Endothelial cell of umbilical vein (primary cell): ENCODE measurements at regions not wholly inside any gene's neighbourhood (a gene's known extent, or its start where the extent isn't known, plus 50 kb on each side); places are given as distances from the start of the nearest gene placed in this dataset.
A peak's percentile ranks its signal among the peaks of the same experiment; 100 is the strongest.

Experiments used
- BruUV-seq: library from RNA; stranded (reverse); fragments of 400-500 nt; replicated peaks from 2 replicates; lab custom pipeline; 2021; lab: Mats Ljungman, UMichigan
- CTCF ChIA-PET: fragments of 300-600, 350-600 bp; sonication (Branson Sonifier 250); formaldehyde crosslinking; loops from one replicate; lab custom pipeline; 2021; ENCODE audit warnings: antibody characterized with exemption, inconsistent platforms; lab: Charles Lee
- POLR2A ChIA-PET: fragments of 300-600, 350-600 bp; sonication (Branson Sonifier 250); formaldehyde crosslinking; loops from one replicate; lab custom pipeline; 2021; ENCODE audit warnings: antibody characterized with exemption, inconsistent platforms; lab: Charles Lee
- DNase-seq: peaks from one replicate; pipeline ENCODE4 v3.0.0-alpha.2; 2011; ENCODE audit warnings: low read depth, low spot score
- FAIRE-seq: peaks from 2 replicates; lab custom pipeline; 2011; peaks lifted over from hg19 to GRCh38; lab: Jason Lieb, UNC
- H2AFZ ChIP-seq: 2 replicates; pipeline ENCODE4 v1.6.0; 2012; ENCODE audit warnings: low read depth, low read length, control low read depth, inconsistent platforms
- H3K27ac ChIP-seq: 2 replicates; pipeline ENCODE4 v1.5.1; 2011; ENCODE audit warnings: low read depth, mild to moderate bottlenecking, control low read depth, low read length, moderate library complexity; ENCODE audit not compliant: insufficient read depth
- H3K27me3 ChIP-seq, 2 experiments: 2 replicates each; pipeline versions ENCODE4 v1.6.0 to v1.6.1; 2011; ENCODE audit warnings: low read length in 2 of 2, mixed read lengths in 1 of 2; ENCODE audit not compliant: control insufficient read depth in 2 of 2, insufficient read depth in 2 of 2
- H3K36me3 ChIP-seq, 2 experiments: 2 replicates in 1 of 2; 3 replicates in 1 of 2; pipeline ENCODE4 v1.5.1; 2011; ENCODE audit warnings: low read length in 2 of 2, mild to moderate bottlenecking in 1 of 2, moderate library complexity in 1 of 2; ENCODE audit not compliant: control insufficient read depth in 2 of 2, insufficient read depth in 2 of 2; ENCODE audit errors: extremely low read depth in 1 of 2
- H3K4me1 ChIP-seq: 3 replicates; pipeline ENCODE4 v1.5.1; 2011; ENCODE audit warnings: mild to moderate bottlenecking, low read length; ENCODE audit not compliant: control insufficient read depth, insufficient read depth; ENCODE audit errors: extremely low read depth
- H3K4me2 ChIP-seq: 2 replicates; pipeline ENCODE4 v1.6.1; 2011; ENCODE audit warnings: low read length, control low read depth, mixed read lengths; ENCODE audit not compliant: insufficient read depth
- H3K4me3 ChIP-seq, 3 experiments: fragments of 200-600 bp in 1 of 3; sonication (generic), shearing (Covaris generic) in 1 of 3; replicated peaks in 1 of 3; 2 replicates each; pipeline ENCODE4 v1.5.1; 2011 to 2016; ENCODE audit warnings: control low read depth in 3 of 3, low read length in 3 of 3, mild to moderate bottlenecking in 2 of 3, inconsistent platforms in 1 of 3, low read depth in 1 of 3, moderate library complexity in 1 of 3; ENCODE audit not compliant: insufficient read depth in 1 of 3
- H3K79me2 ChIP-seq: 2 replicates; pipeline ENCODE4 v1.6.0; 2012; ENCODE audit warnings: low read length, inconsistent platforms; ENCODE audit not compliant: control insufficient read depth, insufficient read depth
- H3K9ac ChIP-seq: replicated peaks from 2 replicates; pipeline ENCODE3; 2011; ENCODE audit warnings: low read length, control low read depth; ENCODE audit not compliant: insufficient read depth; ENCODE audit errors: extremely low read depth
- H3K9me1 ChIP-seq: replicated peaks from 3 replicates; pipeline ENCODE4 v1.6.0; 2011; ENCODE audit warnings: mild to moderate bottlenecking, low read length; ENCODE audit not compliant: control insufficient read depth, insufficient read depth; ENCODE audit errors: extremely low read depth
- H3K9me3 ChIP-seq: replicated peaks from 2 replicates; pipeline ENCODE4 v1.5.1; 2012; ENCODE audit warnings: low read length, inconsistent platforms; ENCODE audit not compliant: control insufficient read depth, insufficient read depth
- H4K20me1 ChIP-seq: replicated peaks from 2 replicates; pipeline ENCODE3; 2011; ENCODE audit warnings: mild to moderate bottlenecking, low read length; ENCODE audit not compliant: control insufficient read depth, insufficient read depth; ENCODE audit errors: extremely low read depth
- EZH2 ChIP-seq: IDR thresholded peaks from 2 replicates; pipeline ENCODE4 v1.6.1; 2012; ENCODE audit warnings: borderline replicate concordance, low read depth, mild to moderate bottlenecking, moderate library complexity, low read length, inconsistent platforms; ENCODE audit not compliant: severe bottlenecking
- FOS ChIP-seq: IDR thresholded peaks from 2 replicates; pipeline ENCODE4 v1.6.1; 2011; ENCODE audit warnings: mild to moderate bottlenecking, low read length, moderate library complexity, borderline replicate concordance; ENCODE audit not compliant: insufficient read depth
- GATA2 ChIP-seq: IDR thresholded peaks from 2 replicates; pipeline ENCODE4 v1.7.0; 2011; ENCODE audit warnings: low read depth, mild to moderate bottlenecking, moderate library complexity, mixed read lengths, low read length; ENCODE audit not compliant: insufficient read length, insufficient read depth
- JUN ChIP-seq: IDR thresholded peaks from 2 replicates; pipeline ENCODE4 v1.6.1; 2011; ENCODE audit warnings: borderline replicate concordance, low read depth; ENCODE audit not compliant: insufficient read length, insufficient read depth
- MAX ChIP-seq: IDR thresholded peaks from 2 replicates; pipeline ENCODE4 v1.6.1; 2011; ENCODE audit not compliant: insufficient read depth, insufficient read length
- MYC ChIP-seq: IDR thresholded peaks from one replicate; pipeline ENCODE4 v1.6.1; 2011; ENCODE audit warnings: mild to moderate bottlenecking, low read depth, low read length
- POLR2A ChIP-seq: IDR thresholded peaks from 2 replicates; pipeline ENCODE4 v1.6.1; 2012; ENCODE audit warnings: low read depth, mild to moderate bottlenecking, control low read depth, low read length
- POLR2AphosphoS5 ChIP-seq: IDR thresholded peaks from 2 replicates; pipeline ENCODE4 v1.6.1; 2012; ENCODE audit warnings: low read depth, mild to moderate bottlenecking, control low read depth, low read length, moderate library complexity; ENCODE audit not compliant: insufficient read depth
- dilution Hi-C: fragments of 300-500 bp; cut with MboI; formaldehyde crosslinking; loops from one replicate; pipeline ENCODE4 v1.15.0; 2019; ENCODE audit warnings: low sequenced_read_pairs; ENCODE audit not compliant: extremely low pct_ligation_motif_present
- intact Hi-C: fragments of 100-400 bp; cut with micrococcal nuclease; formaldehyde crosslinking; loops from one replicate; pipeline ENCODE4 v1.10.0; 2022
- TF ChIP-seq, protein P1 (sequence below), 2 donors: IDR thresholded peaks; 1 replicate in 1 of 2; 2 replicates in 1 of 2; pipeline ENCODE4 v1.5.1; 2011; ENCODE audit warnings: low read length in 2 of 2, mild to moderate bottlenecking in 2 of 2, moderate library complexity in 2 of 2, control low read depth in 1 of 2, inconsistent platforms in 1 of 2, low read depth in 1 of 2; ENCODE audit not compliant: insufficient read depth in 1 of 2; ENCODE audit errors: extremely low read depth in 1 of 2

DNA sequence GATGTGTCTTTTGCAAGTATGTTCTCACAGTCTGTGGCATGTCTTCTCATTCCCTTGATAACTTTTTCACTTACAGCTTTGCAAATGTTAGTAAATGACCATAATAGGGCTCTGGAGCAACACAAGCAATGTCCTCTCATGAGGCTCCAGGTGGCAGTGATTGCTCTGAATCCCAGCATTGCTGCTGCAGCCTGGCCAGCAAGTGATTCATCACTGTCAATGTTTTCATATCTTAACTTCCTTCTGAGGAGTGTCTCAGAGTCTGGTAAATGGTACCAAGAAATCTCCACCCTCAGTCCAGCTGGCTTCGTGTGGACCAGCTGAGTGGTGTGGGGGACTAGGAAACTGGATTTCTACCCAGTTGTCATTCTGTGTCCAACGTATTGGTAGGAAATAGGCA is 139.6 kb downstream of the MYLK4 start:
- CTCF ChIA-PET = interaction anchor here (0.8 kb wide), 1 partner anchor 24 kb away, joined by 3 read pairs; no protein-coding TSS in a partner anchor
- FAIRE-seq = no peak
- dilution Hi-C loops = loop anchor here (25.0 kb wide), 1 partner anchor 149 kb away; no protein-coding TSS in a partner anchor

More for the DNA sequence above, 139.6 kb downstream of the MYLK4 start:
- H3K79me2 ChIP-seq = no peaks in the 10 kb centered on the region
- H2AFZ ChIP-seq = no peak overlapping the region
- no peak overlapping the region for H3K27ac ChIP-seq
- no TSS peak for BruUV-seq
- no peaks in the 10 kb centered on the region for H4K20me1 ChIP-seq
- no peaks in the 10 kb centered on the region for H3K9me1 ChIP-seq
- no peaks in the 10 kb centered on the region for H3K9me3 ChIP-seq
- no peak overlapping the region for H3K4me2 ChIP-seq
- intact Hi-C loops = no loop called here
- H3K9ac ChIP-seq = no peak overlapping the region
- no peak for TF ChIP-seq FOS
- TF ChIP-seq, protein P1, sequence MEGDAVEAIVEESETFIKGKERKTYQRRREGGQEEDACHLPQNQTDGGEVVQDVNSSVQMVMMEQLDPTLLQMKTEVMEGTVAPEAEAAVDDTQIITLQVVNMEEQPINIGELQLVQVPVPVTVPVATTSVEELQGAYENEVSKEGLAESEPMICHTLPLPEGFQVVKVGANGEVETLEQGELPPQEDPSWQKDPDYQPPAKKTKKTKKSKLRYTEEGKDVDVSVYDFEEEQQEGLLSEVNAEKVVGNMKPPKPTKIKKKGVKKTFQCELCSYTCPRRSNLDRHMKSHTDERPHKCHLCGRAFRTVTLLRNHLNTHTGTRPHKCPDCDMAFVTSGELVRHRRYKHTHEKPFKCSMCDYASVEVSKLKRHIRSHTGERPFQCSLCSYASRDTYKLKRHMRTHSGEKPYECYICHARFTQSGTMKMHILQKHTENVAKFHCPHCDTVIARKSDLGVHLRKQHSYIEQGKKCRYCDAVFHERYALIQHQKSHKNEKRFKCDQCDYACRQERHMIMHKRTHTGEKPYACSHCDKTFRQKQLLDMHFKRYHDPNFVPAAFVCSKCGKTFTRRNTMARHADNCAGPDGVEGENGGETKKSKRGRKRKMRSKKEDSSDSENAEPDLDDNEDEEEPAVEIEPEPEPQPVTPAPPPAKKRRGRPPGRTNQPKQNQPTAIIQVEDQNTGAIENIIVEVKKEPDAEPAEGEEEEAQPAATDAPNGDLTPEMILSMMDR (IDR thresholded peaks at IDR 0.05; ENCODE audit: extremely low read depth in 1 of 2, insufficient read depth in 1 of 2, low read depth in 1 of 2, low read length in 2 of 2) = no peak
- no peak for TF ChIP-seq MYC
- TF ChIP-seq EZH2 = no peak
- TF ChIP-seq JUN = no peak
- TF ChIP-seq POLR2AphosphoS5 = no peak
- no peak for TF ChIP-seq POLR2A
- TF ChIP-seq MAX = no peak
- no peak for TF ChIP-seq GATA2
- peaks cover 8% of the 10 kb centered on the region for H3K4me1 ChIP-seq
- no peak overlapping the region for H3K4me3 ChIP-seq
- DNase-seq = peak; percentile 26
- H3K36me3 ChIP-seq = no peaks in the 10 kb centered on the region
- POLR2A ChIA-PET = no interaction called here
- no peaks in the 10 kb centered on the region for H3K27me3 ChIP-seq
